ENCODE measurements at regions not wholly inside any gene's neighbourhood (a gene's known extent, or its start where the extent isn't known, plus 50 kb on each side); places are given as distances from the start of the nearest gene placed in this dataset.

DNA sequence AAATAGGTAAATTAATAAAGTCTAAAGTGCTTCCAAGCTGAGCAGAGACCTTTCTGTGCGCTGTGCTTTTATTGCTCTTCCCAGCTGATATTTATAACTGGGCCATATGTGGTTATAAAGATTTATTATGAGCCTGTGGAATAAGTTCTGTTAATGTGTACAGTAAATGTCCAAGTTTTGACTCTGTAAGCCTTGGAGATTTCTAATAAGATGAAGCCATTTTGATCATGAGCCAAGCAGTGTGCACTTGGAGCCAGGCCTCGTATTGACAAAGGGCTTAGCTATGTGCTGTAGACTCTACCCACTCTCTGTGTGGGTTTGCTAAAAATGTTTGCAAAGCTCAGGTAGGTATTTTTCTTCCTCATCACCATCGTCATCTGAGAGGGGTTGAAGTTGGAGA lies 361.1 kb downstream of the FOXA2 start:
- no peaks in the 10 kb centered on the region for H3K4me1 ChIP-seq (ENCODE audit: control insufficient read depth in 4 of 4, insufficient read depth in 4 of 4, low read length in 3 of 4)
- 76% methylated on average over 3 of the region's 3 CpGs for WGBS
- DNase-seq (ENCODE audit: low spot score), result no peak
- no peak overlapping the region for H3K4me3 ChIP-seq (ENCODE audit: low read depth in 1 of 3, low read length in 3 of 3)
- H3K27ac ChIP-seq (ENCODE audit: low read depth in 1 of 2, low read length in 2 of 2), result no peak overlapping the region
- H3K36me3 ChIP-seq (ENCODE audit: control insufficient read depth in 4 of 4, insufficient read depth in 3 of 4, low read depth in 1 of 4, low read length in 3 of 4), result no peaks in the 10 kb centered on the region
- no peak overlapping the region for H3K9ac ChIP-seq (ENCODE audit: low read depth in 1 of 2, low read length in 2 of 2)
- H3K27me3 ChIP-seq (ENCODE audit: control insufficient read depth in 4 of 4, insufficient read depth in 4 of 4, low read length in 3 of 4), result peaks cover 0 to 4% (median 1%) of the 10 kb centered on the region in 4 donors
- no peak for TF ChIP-seq JUND (IDR thresholded peaks at IDR 0.05)
- TF ChIP-seq, protein P1, sequence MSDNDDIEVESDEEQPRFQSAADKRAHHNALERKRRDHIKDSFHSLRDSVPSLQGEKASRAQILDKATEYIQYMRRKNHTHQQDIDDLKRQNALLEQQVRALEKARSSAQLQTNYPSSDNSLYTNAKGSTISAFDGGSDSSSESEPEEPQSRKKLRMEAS (IDR thresholded peaks at IDR 0.05), result no peak
- no peak for TF ChIP-seq TAF1 (conservative IDR thresholded peaks at IDR 0.05)
- no peak for TF ChIP-seq FOXA1 (IDR thresholded peaks at IDR 0.05)
- TF ChIP-seq, protein P2, sequence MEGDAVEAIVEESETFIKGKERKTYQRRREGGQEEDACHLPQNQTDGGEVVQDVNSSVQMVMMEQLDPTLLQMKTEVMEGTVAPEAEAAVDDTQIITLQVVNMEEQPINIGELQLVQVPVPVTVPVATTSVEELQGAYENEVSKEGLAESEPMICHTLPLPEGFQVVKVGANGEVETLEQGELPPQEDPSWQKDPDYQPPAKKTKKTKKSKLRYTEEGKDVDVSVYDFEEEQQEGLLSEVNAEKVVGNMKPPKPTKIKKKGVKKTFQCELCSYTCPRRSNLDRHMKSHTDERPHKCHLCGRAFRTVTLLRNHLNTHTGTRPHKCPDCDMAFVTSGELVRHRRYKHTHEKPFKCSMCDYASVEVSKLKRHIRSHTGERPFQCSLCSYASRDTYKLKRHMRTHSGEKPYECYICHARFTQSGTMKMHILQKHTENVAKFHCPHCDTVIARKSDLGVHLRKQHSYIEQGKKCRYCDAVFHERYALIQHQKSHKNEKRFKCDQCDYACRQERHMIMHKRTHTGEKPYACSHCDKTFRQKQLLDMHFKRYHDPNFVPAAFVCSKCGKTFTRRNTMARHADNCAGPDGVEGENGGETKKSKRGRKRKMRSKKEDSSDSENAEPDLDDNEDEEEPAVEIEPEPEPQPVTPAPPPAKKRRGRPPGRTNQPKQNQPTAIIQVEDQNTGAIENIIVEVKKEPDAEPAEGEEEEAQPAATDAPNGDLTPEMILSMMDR (IDR thresholded peaks at IDR 0.05; ENCODE audit: low read depth, low read length, missing input control), result no peak
- TF ChIP-seq FOXA2 (IDR thresholded peaks at IDR 0.05), result no peak
- TF ChIP-seq RXRA (IDR thresholded peaks at IDR 0.05), result no peak
- no peak for TF ChIP-seq REST (IDR thresholded peaks at IDR 0.05)
- TF ChIP-seq NR2F2 (IDR thresholded peaks at IDR 0.05), result no peak
- no peak for TF ChIP-seq GABPA (IDR thresholded peaks at IDR 0.05 in 1 of 2, conservative IDR thresholded peaks at IDR 0.05 in 1 of 2)
- TF ChIP-seq, protein P3, sequence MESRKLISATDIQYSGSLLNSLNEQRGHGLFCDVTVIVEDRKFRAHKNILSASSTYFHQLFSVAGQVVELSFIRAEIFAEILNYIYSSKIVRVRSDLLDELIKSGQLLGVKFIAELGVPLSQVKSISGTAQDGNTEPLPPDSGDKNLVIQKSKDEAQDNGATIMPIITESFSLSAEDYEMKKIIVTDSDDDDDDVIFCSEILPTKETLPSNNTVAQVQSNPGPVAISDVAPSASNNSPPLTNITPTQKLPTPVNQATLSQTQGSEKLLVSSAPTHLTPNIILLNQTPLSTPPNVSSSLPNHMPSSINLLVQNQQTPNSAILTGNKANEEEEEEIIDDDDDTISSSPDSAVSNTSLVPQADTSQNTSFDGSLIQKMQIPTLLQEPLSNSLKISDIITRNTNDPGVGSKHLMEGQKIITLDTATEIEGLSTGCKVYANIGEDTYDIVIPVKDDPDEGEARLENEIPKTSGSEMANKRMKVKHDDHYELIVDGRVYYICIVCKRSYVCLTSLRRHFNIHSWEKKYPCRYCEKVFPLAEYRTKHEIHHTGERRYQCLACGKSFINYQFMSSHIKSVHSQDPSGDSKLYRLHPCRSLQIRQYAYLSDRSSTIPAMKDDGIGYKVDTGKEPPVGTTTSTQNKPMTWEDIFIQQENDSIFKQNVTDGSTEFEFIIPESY (IDR thresholded peaks at IDR 0.05), result no peak
- no peak for TF ChIP-seq YY1 (IDR thresholded peaks at IDR 0.05)
- no peak for TF ChIP-seq ATF3 (IDR thresholded peaks at IDR 0.05)
- no peak for TF ChIP-seq SP1 (IDR thresholded peaks at IDR 0.05)
- TF ChIP-seq RAD21 (IDR thresholded peaks at IDR 0.05), result no peak
- no peak for TF ChIP-seq EGR1 (IDR thresholded peaks at IDR 0.05; ENCODE audit: low read depth in 2 of 2)
- no peak for TF ChIP-seq HNF4A (conservative IDR thresholded peaks at IDR 0.05)
- peaks cover 0 to 6% (median 4%) of the 10 kb centered on the region in 4 donors for H3K9me3 ChIP-seq (ENCODE audit: control insufficient read depth in 4 of 4, low read length in 3 of 4)

All from liver (tissue), 8 donors.